Keratinocyte (primary cell): ENCODE measurements at regions not wholly inside any gene's neighbourhood (a gene's known extent, or its start where the extent isn't known, plus 50 kb on each side); places are given as distances from the start of the nearest gene placed in this dataset.

Experiments
- CTCF ChIP-seq, 3 experiments: IDR thresholded peaks in 1 of 3; conservative IDR thresholded peaks in 1 of 3; optimal IDR thresholded peaks in 1 of 3; 2 replicates in 2 of 3; 3 replicates in 1 of 3; pipeline versions ENCODE3 to v1.5.1; 2011; ENCODE audit warnings: low read length in 3 of 3, mild to moderate bottlenecking in 3 of 3, moderate library complexity in 2 of 3, control low read depth in 1 of 3, inconsistent platforms in 1 of 3; ENCODE audit not compliant: insufficient read depth in 2 of 3; ENCODE audit errors: extremely low read depth in 1 of 3
- EZH2 ChIP-seq: IDR thresholded peaks from one replicate; pipeline ENCODE4 v1.6.1; 2012; ENCODE audit warnings: inconsistent platforms, mild to moderate bottlenecking, low read length, moderate library complexity

DNA sequence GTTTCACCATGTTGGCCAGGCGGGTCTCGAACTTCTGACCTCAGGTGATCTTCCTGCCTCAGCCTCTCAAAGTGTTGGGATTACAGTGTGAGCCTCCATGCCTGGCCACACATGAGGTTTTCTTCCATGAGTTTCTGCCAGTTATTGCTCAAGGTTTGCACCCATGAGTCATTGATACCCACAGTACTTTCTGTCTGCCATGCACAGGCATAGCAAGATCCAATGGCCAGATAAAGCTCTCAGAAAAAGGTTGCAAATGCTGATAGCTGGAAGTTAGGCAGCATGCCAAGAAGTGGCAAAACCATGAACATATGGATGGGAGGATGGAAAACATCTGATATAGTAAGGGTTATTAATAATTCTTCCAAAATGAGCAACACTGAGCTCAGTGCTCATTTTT is 298.7 kb upstream of the NRG3 start:
- TF ChIP-seq CTCF (optimal IDR thresholded peaks at IDR 0.05 in 1 of 3, IDR thresholded peaks at IDR 0.05 in 1 of 3, conservative IDR thresholded peaks at IDR 0.05 in 1 of 3; ENCODE audit: extremely low read depth in 1 of 3, insufficient read depth in 2 of 3, low read length in 3 of 3) (no peak), EZH2 (no peak)
